ENCODE measurements at regions not wholly inside any gene's neighbourhood (a gene's known extent, or its start where the extent isn't known, plus 50 kb on each side); places are given as distances from the start of the nearest gene placed in this dataset.
"Not testable (repeated sequence)": the region's sequence is repeated elsewhere in the genome, so short reads cannot be mapped to it uniquely, and the experiment has no call there.

DNA sequence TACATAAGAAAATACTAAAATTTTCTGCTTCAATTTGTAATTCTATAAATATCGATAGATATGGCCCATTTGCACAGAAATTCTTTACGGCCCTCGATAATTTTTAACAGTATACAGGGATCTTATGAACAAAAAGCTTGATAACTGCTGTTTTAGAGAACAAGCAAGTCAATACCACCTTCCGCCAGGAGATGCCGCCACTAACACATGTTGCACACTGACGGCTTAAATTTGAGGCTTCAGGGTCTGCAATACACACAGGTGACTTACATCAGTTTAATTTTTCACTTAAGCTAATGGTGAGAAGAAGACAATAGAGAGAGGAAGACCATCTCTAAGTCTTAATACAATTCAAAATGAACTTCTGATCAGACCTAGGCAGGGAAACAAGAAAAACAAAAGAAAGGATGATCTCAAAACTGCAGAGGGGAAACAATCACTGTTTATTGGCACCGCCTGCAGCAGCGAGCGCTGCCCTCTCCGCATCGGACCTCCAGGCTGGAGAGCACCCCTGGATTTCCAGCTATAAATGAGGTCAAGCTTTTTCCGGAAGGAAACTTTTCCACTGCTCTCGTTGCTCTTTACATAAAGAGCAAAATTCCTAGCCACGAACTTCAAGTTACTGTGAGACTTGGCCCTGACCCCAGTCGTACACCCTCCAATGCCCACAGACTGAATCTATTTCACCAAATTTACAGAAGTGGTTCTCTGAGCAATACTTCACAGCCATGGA lies 53.9 kb downstream of the OTOR start:
- DNase-seq (ENCODE audit: low spot score): peak; percentile 61

DNA sequence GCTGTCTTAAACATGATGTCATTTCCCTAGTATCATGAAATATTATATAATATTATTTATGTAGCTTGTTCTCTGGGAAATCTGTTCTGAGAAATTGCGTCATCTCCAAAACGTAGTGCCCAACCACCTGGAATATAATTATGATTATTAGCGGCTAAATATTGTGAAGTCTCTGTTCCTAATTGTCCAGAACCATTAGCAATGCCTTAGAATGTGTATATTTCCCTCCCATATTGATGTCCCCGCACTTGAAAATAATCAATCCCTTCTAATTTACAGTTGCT lies 54.4 kb downstream of the OTOR start:
- DNase-seq (ENCODE audit: low spot score): no peak

GRCh38 chr20:16803965-16804792 lies 56.0 kb downstream of the OTOR start:
- DNase-seq (ENCODE audit: low spot score): peak; percentile 34

GRCh38 chr20:16804793-16805187 lies 56.6 kb downstream of the OTOR start:
- no peak for DNase-seq (ENCODE audit: low spot score)

DNA sequence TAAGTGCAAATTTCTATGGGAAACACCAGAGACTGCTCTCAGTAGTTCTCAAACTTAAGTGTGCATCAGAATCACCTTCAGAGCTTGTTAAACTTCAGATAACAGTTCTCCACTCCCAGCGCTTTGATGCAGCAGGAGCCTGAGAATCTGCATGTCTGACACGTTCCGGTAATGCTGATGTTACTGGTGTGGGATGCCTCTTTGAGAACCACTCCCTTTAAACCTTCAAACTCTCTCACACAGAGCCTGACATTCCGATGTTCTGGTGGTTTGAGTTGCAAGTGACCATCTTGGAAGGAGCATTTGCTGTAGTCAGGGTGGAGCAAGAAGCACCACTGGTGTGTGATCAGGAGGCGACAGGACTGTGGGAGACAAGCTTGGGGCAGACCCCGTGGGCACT lies 57.9 kb downstream of the OTOR start:
- no peak for DNase-seq (ENCODE audit: low spot score)

DNA sequence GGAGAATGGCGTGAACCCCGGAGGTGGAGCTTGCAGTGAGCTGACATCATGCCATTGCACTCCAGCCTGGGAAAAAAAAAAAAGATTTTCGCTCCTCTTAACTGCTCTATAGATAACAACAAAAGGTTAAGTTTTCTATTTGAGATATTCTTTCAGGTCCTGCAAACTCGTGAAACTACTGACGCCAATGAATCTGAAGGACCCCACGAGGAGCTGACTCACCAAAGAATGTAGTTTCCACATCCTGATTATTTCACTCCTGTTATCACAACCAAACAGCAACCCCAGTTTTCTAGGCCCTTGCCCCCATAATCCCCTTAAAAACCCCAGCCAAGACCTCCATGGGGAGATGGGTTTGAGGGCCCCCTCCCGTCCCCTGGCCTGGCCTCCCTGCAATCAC lies 58.7 kb downstream of the OTOR start:
- no peak for DNase-seq (ENCODE audit: low spot score)

GRCh38 chr20:16808796-16809195 lies 60.6 kb downstream of the OTOR start:
- no peak for DNase-seq (ENCODE audit: low spot score)

- no peak for DNase-seq (ENCODE audit: low spot score)
Measured at GRCh38 chr20:16810216-16810615, 62.1 kb downstream of the OTOR start.

- no peak for DNase-seq (ENCODE audit: low spot score)
Measured at GRCh38 chr20:16816192-16816591, 68.0 kb downstream of the OTOR start.

GRCh38 chr20:16819483-16819882 lies 71.3 kb downstream of the OTOR start:
- no peak for DNase-seq (ENCODE audit: low spot score)

GRCh38 chr20:16821211-16822089 lies 73.3 kb downstream of the OTOR start:
- no peak for DNase-seq (ENCODE audit: low spot score)

DNA sequence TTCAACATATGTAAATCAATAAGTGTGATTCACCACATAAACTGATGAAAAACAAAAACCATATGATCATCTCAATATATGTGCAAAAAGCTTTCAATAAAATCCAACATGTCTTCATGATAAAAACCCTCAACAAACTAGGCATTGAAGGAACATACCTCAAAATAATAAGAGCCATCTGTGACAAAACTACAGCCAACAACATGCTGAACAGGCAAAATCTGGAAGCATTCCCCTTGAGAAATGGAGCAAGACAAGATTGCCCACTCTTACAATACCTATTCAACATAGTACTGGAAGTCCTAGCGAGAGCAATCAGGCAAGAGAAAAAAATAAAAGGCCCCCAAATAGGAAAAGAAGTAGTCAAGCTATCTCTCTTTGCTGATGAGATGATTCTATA lies 76.5 kb downstream of the OTOR start:
- no peak for DNase-seq (ENCODE audit: low spot score)

- DNase-seq (ENCODE audit: low spot score): no peak
Measured at GRCh38 chr20:16828666-16829305, 80.6 kb downstream of the OTOR start.

GRCh38 chr20:16835690-16836089 lies 87.5 kb downstream of the OTOR start:
- not testable (repeated sequence) for DNase-seq (ENCODE audit: low spot score)

GRCh38 chr20:16842486-16843120 lies 94.4 kb downstream of the OTOR start:
- DNase-seq (ENCODE audit: low spot score): no peak

DNA sequence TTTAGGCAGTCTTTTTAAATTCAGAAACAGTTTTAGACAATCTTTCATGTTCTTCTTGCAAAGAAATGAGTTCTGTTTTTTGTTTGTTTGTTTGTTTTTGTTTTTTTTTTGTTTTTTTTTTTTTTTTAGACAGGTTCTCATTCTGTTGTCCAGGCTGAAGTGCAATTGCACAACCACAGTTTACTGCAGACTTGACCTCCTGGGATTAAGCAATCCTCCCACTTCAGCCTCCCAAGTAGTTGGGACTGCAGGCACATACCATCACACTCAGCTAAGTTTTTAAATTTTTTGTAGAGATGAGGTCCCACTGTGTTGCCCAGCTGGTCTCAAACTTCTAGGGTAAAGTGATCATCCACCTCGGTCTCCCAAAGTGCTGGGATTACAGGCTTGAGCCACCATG lies 96.2 kb downstream of the OTOR start:
- no peak for DNase-seq (ENCODE audit: low spot score)

DNA sequence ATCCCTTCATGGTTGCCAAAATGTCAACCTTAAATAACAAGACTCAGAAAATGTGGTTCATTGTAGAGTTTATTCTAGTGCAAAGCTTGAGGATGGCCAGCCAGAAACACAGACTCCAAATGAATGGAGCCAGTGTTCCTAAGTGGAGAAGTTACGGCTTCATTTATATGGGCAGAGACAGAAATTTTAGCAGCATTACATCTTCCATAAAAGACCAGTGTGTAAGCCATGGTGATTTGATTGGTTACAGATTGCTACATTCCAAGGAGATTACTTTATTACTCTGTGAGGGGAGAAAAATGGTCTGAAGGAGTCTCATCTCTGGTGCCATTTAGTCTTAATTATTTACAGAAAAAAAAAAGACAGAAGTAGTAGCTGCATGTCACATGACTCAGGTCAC lies 97.8 kb downstream of the OTOR start:
- DNase-seq (ENCODE audit: low spot score): no peak

GRCh38 chr20:16848061-16848460 lies 99.9 kb downstream of the OTOR start:
- no peak for DNase-seq (ENCODE audit: low spot score)

GRCh38 chr20:16848526-16848925 lies 100.4 kb downstream of the OTOR start:
- no peak for DNase-seq (ENCODE audit: low spot score)

GRCh38 chr20:16860914-16861313 lies 112.8 kb downstream of the OTOR start:
- DNase-seq (ENCODE audit: low spot score): no peak

GRCh38 chr20:16861708-16862107 lies 113.5 kb downstream of the OTOR start:
- no peak for DNase-seq (ENCODE audit: low spot score)

DNA sequence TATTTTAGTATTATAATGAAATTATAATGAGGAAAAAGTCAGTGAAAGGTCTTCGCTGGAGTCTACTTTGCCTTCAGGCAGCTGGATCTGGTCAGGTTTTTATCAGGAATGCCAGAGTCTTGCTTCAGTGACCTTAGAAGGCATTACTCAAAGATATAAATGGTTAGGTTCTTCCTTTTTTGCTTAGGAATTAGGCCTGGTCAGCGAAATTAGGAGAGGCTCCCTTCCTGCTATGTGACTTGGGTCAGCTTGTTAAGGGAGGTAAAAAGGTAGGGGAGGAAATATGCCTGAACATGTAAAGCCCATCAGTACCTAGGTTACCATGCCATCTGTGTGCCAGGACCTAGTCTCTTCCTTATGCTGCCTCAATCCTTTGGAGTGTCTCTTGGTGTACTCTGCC lies 115.1 kb downstream of the OTOR start:
- DNase-seq (ENCODE audit: low spot score): no peak

Measured in pons (tissue), 1 donor.